ENCODE measurements at regions not wholly inside any gene's neighbourhood (a gene's known extent, or its start where the extent isn't known, plus 50 kb on each side); places are given as distances from the start of the nearest gene placed in this dataset.

- no peak overlapping the region for H3K4me3 Mint-ChIP-seq
- POLR2A ChIA-PET, result no interaction called here
- H3K4me1 ChIP-seq (ENCODE audit: insufficient read depth, low read length), result no peaks in the 10 kb centered on the region
- H3K4me1 Mint-ChIP-seq, result no peaks in the 10 kb centered on the region
- no peaks in the 10 kb centered on the region for H3K27me3 ChIP-seq (ENCODE audit: insufficient read depth, low read length, poor library complexity, severe bottlenecking)
- peaks cover 0 to 5% (median 3%) of the 10 kb centered on the region in 5 donors for H3K9me3 Mint-ChIP-seq
- H3K27ac Mint-ChIP-seq, result no peak overlapping the region
- H3K27ac ChIP-seq (ENCODE audit: low read depth, low read length), result no peak overlapping the region
- H3K9me3 ChIP-seq (ENCODE audit: low read length), result no peaks in the 10 kb centered on the region
- peaks cover 0 to 25% of the 10 kb centered on the region in 2 donors for H3K27me3 Mint-ChIP-seq
- H3K36me3 Mint-ChIP-seq, result peaks cover 0 to 15% (median 0%) of the 10 kb centered on the region in 3 donors
- CTCF ChIA-PET, result no interaction called here
- H3K4me3 ChIP-seq (ENCODE audit: low read length), result no peak overlapping the region
- H3K36me3 ChIP-seq (ENCODE audit: insufficient read depth, low read length), result no peaks in the 10 kb centered on the region
- no peak for DNase-seq
Measured at GRCh38 chr10:4532011-4532410, 294.0 kb upstream of the AKR1E2 start.

GRCh38 chr10:4529266-4529665 is 296.7 kb upstream of the AKR1E2 start:
- no peaks in the 10 kb centered on the region for H3K4me1 Mint-ChIP-seq
- Histone ChIP-seq H3K4me3 (ENCODE audit: low read length) (no peak overlapping the region), H3K27me3 (ENCODE audit: insufficient read depth, low read length, poor library complexity, severe bottlenecking) (no peaks in the 10 kb centered on the region), H3K9me3 (ENCODE audit: low read length) (no peaks in the 10 kb centered on the region), H3K36me3 (ENCODE audit: insufficient read depth, low read length) (no peaks in the 10 kb centered on the region), H3K27ac (ENCODE audit: low read depth, low read length) (no peak overlapping the region), H3K4me1 (ENCODE audit: insufficient read depth, low read length) (no peaks in the 10 kb centered on the region)
- peaks cover 0 to 3% (median 0%) of the 10 kb centered on the region in 5 donors for H3K9me3 Mint-ChIP-seq
- no peak overlapping the region for H3K27ac Mint-ChIP-seq
- no peaks in the 10 kb centered on the region for H3K36me3 Mint-ChIP-seq
- ChIA-PET CTCF (no interaction called here), POLR2A (interaction anchor here (0.7 kb wide), 1 partner anchor 1503 kb away, joined by 6 read pairs; no protein-coding TSS in a partner anchor)
- DNase-seq, result no peak
- no peak overlapping the region for H3K4me3 Mint-ChIP-seq
- H3K27me3 Mint-ChIP-seq, result peaks cover 0 to 27% of the 10 kb centered on the region in 2 donors

- Mint-ChIP-seq H3K4me1 (no peaks in the 10 kb centered on the region), H3K9me3 (no peaks in the 10 kb centered on the region), H3K4me3 (no peak overlapping the region), H3K27ac (no peak overlapping the region), H3K36me3 (no peaks in the 10 kb centered on the region), H3K27me3 (peaks cover 7 to 30% of the 10 kb centered on the region in 2 donors)
- Histone ChIP-seq H3K4me1 (ENCODE audit: insufficient read depth, low read length) (no peaks in the 10 kb centered on the region), H3K27me3 (ENCODE audit: insufficient read depth, low read length, poor library complexity, severe bottlenecking) (no peaks in the 10 kb centered on the region), H3K9me3 (ENCODE audit: low read length) (no peaks in the 10 kb centered on the region), H3K36me3 (ENCODE audit: insufficient read depth, low read length) (no peaks in the 10 kb centered on the region), H3K27ac (ENCODE audit: low read depth, low read length) (no peak overlapping the region), H3K4me3 (ENCODE audit: low read length) (no peak overlapping the region)
- no peak for DNase-seq
- ChIA-PET CTCF (no interaction called here), POLR2A (no interaction called here)
Measured at GRCh38 chr10:4527281-4527970, 298.6 kb upstream of the AKR1E2 start.

GRCh38 chr10:4526311-4526731 is 299.7 kb upstream of the AKR1E2 start:
- Histone ChIP-seq H3K36me3 (ENCODE audit: insufficient read depth, low read length) (no peaks in the 10 kb centered on the region), H3K27ac (ENCODE audit: low read depth, low read length) (no peak overlapping the region), H3K4me1 (ENCODE audit: insufficient read depth, low read length) (no peaks in the 10 kb centered on the region), H3K4me3 (ENCODE audit: low read length) (no peak overlapping the region), H3K27me3 (ENCODE audit: insufficient read depth, low read length, poor library complexity, severe bottlenecking) (no peaks in the 10 kb centered on the region), H3K9me3 (ENCODE audit: low read length) (no peaks in the 10 kb centered on the region)
- DNase-seq, result no peak
- H3K27ac Mint-ChIP-seq, result no peak overlapping the region
- no peak overlapping the region for H3K4me3 Mint-ChIP-seq
- no peaks in the 10 kb centered on the region for H3K36me3 Mint-ChIP-seq
- H3K9me3 Mint-ChIP-seq, result no peaks in the 10 kb centered on the region
- ChIA-PET POLR2A (no interaction called here), CTCF (no interaction called here)
- no peaks in the 10 kb centered on the region for H3K4me1 Mint-ChIP-seq
- H3K27me3 Mint-ChIP-seq, result peaks cover 10 to 33% of the 10 kb centered on the region in 2 donors

GRCh38 chr10:4525103-4525502 is 300.9 kb upstream of the AKR1E2 start:
- no peak for DNase-seq
- Histone ChIP-seq H3K9me3 (ENCODE audit: low read length) (no peaks in the 10 kb centered on the region), H3K36me3 (ENCODE audit: insufficient read depth, low read length) (no peaks in the 10 kb centered on the region), H3K4me3 (ENCODE audit: low read length) (no peak overlapping the region), H3K27me3 (ENCODE audit: insufficient read depth, low read length, poor library complexity, severe bottlenecking) (no peaks in the 10 kb centered on the region), H3K4me1 (ENCODE audit: insufficient read depth, low read length) (no peaks in the 10 kb centered on the region), H3K27ac (ENCODE audit: low read depth, low read length) (no peak overlapping the region)
- no peak overlapping the region for H3K27ac Mint-ChIP-seq
- no peaks in the 10 kb centered on the region for H3K36me3 Mint-ChIP-seq
- no peak overlapping the region for H3K4me3 Mint-ChIP-seq
- ChIA-PET CTCF (no interaction called here), POLR2A (no interaction called here)
- H3K4me1 Mint-ChIP-seq, result no peaks in the 10 kb centered on the region
- H3K27me3 Mint-ChIP-seq, result peaks cover 10 to 33% of the 10 kb centered on the region in 2 donors
- no peaks in the 10 kb centered on the region for H3K9me3 Mint-ChIP-seq

GRCh38 chr10:4522296-4523000 is 303.6 kb upstream of the AKR1E2 start:
- no peak overlapping the region for H3K4me3 ChIP-seq (ENCODE audit: low read length)
- H3K27me3 Mint-ChIP-seq, result peaks cover 13 to 43% of the 10 kb centered on the region in 2 donors
- H3K4me3 Mint-ChIP-seq, result no peak overlapping the region
- no peak overlapping the region for H3K27ac ChIP-seq (ENCODE audit: low read depth, low read length)
- no peaks in the 10 kb centered on the region for H3K9me3 ChIP-seq (ENCODE audit: low read length)
- no peaks in the 10 kb centered on the region for H3K9me3 Mint-ChIP-seq
- no peaks in the 10 kb centered on the region for H3K36me3 ChIP-seq (ENCODE audit: insufficient read depth, low read length)
- DNase-seq, result no peak
- ChIA-PET CTCF (interaction anchor here (0.9 kb wide), 1 partner anchor 25 kb away, joined by 3 read pairs; no protein-coding TSS in a partner anchor), POLR2A (no interaction called here)
- H3K4me1 Mint-ChIP-seq, result no peaks in the 10 kb centered on the region
- no peak overlapping the region for H3K27ac Mint-ChIP-seq
- no peaks in the 10 kb centered on the region for H3K27me3 ChIP-seq (ENCODE audit: insufficient read depth, low read length, poor library complexity, severe bottlenecking)
- H3K4me1 ChIP-seq (ENCODE audit: insufficient read depth, low read length), result no peaks in the 10 kb centered on the region
- H3K36me3 Mint-ChIP-seq, result peaks cover 0 to 1% (median 0%) of the 10 kb centered on the region in 3 donors

GRCh38 chr10:4519658-4520402 is 306.2 kb upstream of the AKR1E2 start:
- no peak overlapping the region for H3K27ac ChIP-seq (ENCODE audit: low read depth, low read length)
- Mint-ChIP-seq H3K27me3 (peaks cover 21 to 54% of the 10 kb centered on the region in 2 donors), H3K27ac (no peak overlapping the region), H3K36me3 (peaks cover 0 to 1% (median 0%) of the 10 kb centered on the region in 3 donors), H3K4me3 (no peak overlapping the region), H3K9me3 (peaks cover 0 to 2% (median 0%) of the 10 kb centered on the region in 5 donors), H3K4me1 (peaks cover 0 to 1% (median 0%) of the 10 kb centered on the region in 3 donors)
- no peaks in the 10 kb centered on the region for H3K9me3 ChIP-seq (ENCODE audit: low read length)
- no peaks in the 10 kb centered on the region for H3K36me3 ChIP-seq (ENCODE audit: insufficient read depth, low read length)
- DNase-seq, result no peak
- no peaks in the 10 kb centered on the region for H3K27me3 ChIP-seq (ENCODE audit: insufficient read depth, low read length, poor library complexity, severe bottlenecking)
- no peaks in the 10 kb centered on the region for H3K4me1 ChIP-seq (ENCODE audit: insufficient read depth, low read length)
- ChIA-PET CTCF (no interaction called here), POLR2A (interaction anchor here (0.7 kb wide), 1 partner anchor 598 kb away, joined by 3 read pairs; no protein-coding TSS in a partner anchor)
- no peak overlapping the region for H3K4me3 ChIP-seq (ENCODE audit: low read length)

- Histone ChIP-seq H3K27me3 (ENCODE audit: insufficient read depth, low read length, poor library complexity, severe bottlenecking) (no peaks in the 10 kb centered on the region), H3K36me3 (ENCODE audit: insufficient read depth, low read length) (no peaks in the 10 kb centered on the region), H3K9me3 (ENCODE audit: low read length) (no peaks in the 10 kb centered on the region), H3K27ac (ENCODE audit: low read depth, low read length) (no peak overlapping the region), H3K4me3 (ENCODE audit: low read length) (no peak overlapping the region), H3K4me1 (ENCODE audit: insufficient read depth, low read length) (no peaks in the 10 kb centered on the region)
- CTCF ChIA-PET, result no interaction called here
- Mint-ChIP-seq H3K27me3 (peaks cover 18 to 43% of the 10 kb centered on the region in 2 donors), H3K36me3 (peaks cover 0 to 1% (median 0%) of the 10 kb centered on the region in 3 donors), H3K27ac (no peak overlapping the region), H3K4me3 (no peak overlapping the region), H3K4me1 (peaks cover 8 to 10% (median 9%) of the 10 kb centered on the region in 3 donors), H3K9me3 (peaks cover 0 to 4% (median 0%) of the 10 kb centered on the region in 5 donors)
- no peak for DNase-seq
- POLR2A ChIA-PET, result no interaction called here
Measured at GRCh38 chr10:4517746-4518145, 308.3 kb upstream of the AKR1E2 start.

All from CD8-positive, alpha-beta memory T cell (primary cell).